ENCODE measurements at regions not wholly inside any gene's neighbourhood (a gene's known extent, or its start where the extent isn't known, plus 50 kb on each side); places are given as distances from the start of the nearest gene placed in this dataset.

DNA sequence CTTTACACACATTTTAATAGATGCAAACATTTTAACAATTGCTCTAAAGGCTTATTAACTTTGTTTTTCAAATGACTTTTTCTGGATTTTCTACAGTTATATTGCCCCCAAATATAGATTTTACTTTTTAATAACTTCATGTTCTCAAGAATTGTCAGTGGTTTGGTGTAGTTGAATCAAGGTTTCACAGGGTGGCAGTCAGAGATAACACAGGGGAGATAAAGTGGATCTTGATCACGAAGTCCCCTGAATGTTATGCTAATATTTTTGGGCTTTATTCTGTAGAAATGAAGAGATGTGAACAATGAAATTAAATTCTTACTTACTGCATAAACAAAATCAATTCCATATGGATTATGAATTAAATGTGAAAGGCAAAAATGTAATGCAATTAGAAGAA is 248.1 kb downstream of the AEBP2 start:
- Histone ChIP-seq H3K27ac (no peak overlapping the region), H3K27me3 (no peaks in the 10 kb centered on the region), H3K4me3 (no peak overlapping the region), H3K9me3 (peaks cover 0 to 3% (median 0%) of the 10 kb centered on the region in 12 donors), H3K4me1 (peaks cover 0 to 5% (median 0%) of the 10 kb centered on the region in 12 donors), H3K36me3 (no peaks in the 10 kb centered on the region)
- DNase-seq (no peak), ATAC-seq (no peak)
- WGBS, 4 donors: 71 to 83% (median 78%) methylated on average over 1 of the region's 1 CpG
- intact Hi-C loops (cut with DNase I): no loop called here
- no peak for TF ChIP-seq POLR2A (IDR thresholded peaks at IDR 0.05)

DNA sequence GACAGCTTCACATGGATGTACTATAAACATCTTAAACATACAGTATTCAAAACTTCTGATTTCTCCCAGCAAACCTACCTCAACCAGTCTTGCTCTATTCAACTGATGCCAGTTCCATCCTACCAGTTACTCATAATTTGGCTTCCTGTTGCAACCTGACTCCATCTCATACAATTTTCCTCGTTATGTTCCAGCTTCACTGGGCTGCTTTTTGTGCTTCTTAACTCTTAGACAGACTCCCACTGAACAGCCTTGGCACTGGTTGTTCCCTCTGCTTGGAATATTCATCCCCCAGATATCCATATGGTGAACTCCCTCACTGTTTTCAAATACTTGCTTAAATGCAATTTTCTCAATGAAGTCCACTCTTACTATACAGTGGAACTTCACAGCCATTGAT is 249.2 kb downstream of the AEBP2 start:
- H3K9me3 ChIP-seq: peaks cover 0 to 3% (median 0%) of the 10 kb centered on the region in 12 donors
- no peak overlapping the region for H3K27ac ChIP-seq
- no peaks in the 10 kb centered on the region for H3K36me3 ChIP-seq
- H3K4me3 ChIP-seq: no peak overlapping the region
- intact Hi-C loops (cut with DNase I): no loop called here
- peaks cover 0 to 7% (median 0%) of the 10 kb centered on the region in 12 donors for H3K4me1 ChIP-seq
- ATAC-seq (no peak), DNase-seq (no peak)
- WGBS, 4 donors: 76 to 89% (median 85%) methylated on average over 1 of the region's 1 CpG
- H3K27me3 ChIP-seq: no peaks in the 10 kb centered on the region
- no peak for TF ChIP-seq POLR2A (IDR thresholded peaks at IDR 0.05)
- TF ChIP-seq, protein P1, sequence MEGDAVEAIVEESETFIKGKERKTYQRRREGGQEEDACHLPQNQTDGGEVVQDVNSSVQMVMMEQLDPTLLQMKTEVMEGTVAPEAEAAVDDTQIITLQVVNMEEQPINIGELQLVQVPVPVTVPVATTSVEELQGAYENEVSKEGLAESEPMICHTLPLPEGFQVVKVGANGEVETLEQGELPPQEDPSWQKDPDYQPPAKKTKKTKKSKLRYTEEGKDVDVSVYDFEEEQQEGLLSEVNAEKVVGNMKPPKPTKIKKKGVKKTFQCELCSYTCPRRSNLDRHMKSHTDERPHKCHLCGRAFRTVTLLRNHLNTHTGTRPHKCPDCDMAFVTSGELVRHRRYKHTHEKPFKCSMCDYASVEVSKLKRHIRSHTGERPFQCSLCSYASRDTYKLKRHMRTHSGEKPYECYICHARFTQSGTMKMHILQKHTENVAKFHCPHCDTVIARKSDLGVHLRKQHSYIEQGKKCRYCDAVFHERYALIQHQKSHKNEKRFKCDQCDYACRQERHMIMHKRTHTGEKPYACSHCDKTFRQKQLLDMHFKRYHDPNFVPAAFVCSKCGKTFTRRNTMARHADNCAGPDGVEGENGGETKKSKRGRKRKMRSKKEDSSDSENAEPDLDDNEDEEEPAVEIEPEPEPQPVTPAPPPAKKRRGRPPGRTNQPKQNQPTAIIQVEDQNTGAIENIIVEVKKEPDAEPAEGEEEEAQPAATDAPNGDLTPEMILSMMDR (IDR thresholded peaks at IDR 0.05): no peak

DNA sequence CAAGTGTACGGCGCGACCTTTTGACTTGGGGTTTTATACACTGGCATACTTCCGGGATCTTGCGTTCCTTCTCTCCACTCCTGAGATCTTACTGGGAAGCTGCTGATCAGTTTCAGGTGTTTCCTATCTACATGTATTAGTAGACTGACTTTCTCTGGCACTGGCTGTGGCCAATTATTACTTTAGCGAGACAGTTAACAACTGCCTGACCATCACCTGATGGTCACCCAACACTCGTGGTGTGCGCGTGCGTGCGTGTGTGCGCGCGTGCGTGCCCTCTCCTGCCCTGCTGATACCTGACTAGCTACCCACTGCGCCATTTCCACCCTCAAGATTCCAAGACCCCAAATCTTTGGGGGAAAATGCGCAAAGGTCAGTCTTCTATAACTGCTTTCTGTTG is 249.9 kb downstream of the AEBP2 start:
- 89 to 95% (median 90%) methylated on average over 17 of the region's 17 CpGs for WGBS, 4 donors
- intact Hi-C loops (cut with DNase I): no loop called here
- Histone ChIP-seq H3K4me3 (no peak overlapping the region), H3K27me3 (no peaks in the 10 kb centered on the region), H3K4me1 (peaks cover 0 to 7% (median 0%) of the 10 kb centered on the region in 12 donors), H3K36me3 (no peaks in the 10 kb centered on the region), H3K27ac (no peak overlapping the region), H3K9me3 (peaks cover 0 to 3% (median 0%) of the 10 kb centered on the region in 12 donors)
- TF ChIP-seq, protein P1 (IDR thresholded peaks at IDR 0.05): no peak
- ATAC-seq (no peak), DNase-seq (peak in 1 of 5 donors; percentile 36)

DNA sequence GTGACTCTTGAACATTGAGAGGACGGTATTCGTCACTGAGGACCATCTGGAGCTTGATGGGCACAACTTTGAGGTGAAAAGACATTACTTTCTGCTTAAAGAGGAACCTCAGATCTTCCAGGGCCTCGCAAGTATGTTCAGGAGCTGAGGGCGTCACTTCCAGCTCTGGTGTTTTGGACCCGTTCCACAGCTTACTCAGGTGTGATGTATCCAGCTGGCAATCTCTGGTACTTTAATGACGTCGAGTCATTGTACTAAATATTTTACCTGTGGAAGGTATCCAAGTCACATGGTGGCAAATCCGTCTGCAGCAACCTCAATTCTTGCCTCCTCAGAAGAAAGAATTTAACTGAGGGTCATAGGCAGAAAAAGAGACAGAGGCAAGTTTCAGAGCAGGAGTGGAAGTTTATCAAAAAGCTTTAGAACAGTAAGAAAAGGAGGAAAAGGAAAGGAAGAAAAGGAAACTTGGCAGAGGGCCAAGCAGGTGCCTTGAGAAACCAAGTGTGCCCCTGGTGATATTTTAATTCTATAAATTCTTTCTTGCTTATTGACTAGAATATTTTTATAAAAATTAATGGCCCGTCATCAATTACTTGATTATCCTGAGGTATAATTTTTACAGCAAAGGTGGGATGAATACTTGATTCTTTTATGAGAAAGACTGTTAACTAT is 250.6 kb downstream of the AEBP2 start:
- intact Hi-C loops (cut with DNase I): no loop called here
- no peaks in the 10 kb centered on the region for H3K36me3 ChIP-seq
- H3K27ac ChIP-seq: no peak overlapping the region
- ATAC-seq (no peak), DNase-seq (no peak)
- WGBS, 4 donors: 86 to 89% (median 88%) methylated on average over 9 of the region's 9 CpGs
- TF ChIP-seq, protein P1 (IDR thresholded peaks at IDR 0.05): no peak
- no peak for TF ChIP-seq POLR2A (IDR thresholded peaks at IDR 0.05)
- H3K27me3 ChIP-seq: no peaks in the 10 kb centered on the region
- peaks cover 0 to 3% (median 0%) of the 10 kb centered on the region in 12 donors for H3K9me3 ChIP-seq
- peaks cover 0 to 7% (median 0%) of the 10 kb centered on the region in 12 donors for H3K4me1 ChIP-seq
- no peak overlapping the region for H3K4me3 ChIP-seq

DNA sequence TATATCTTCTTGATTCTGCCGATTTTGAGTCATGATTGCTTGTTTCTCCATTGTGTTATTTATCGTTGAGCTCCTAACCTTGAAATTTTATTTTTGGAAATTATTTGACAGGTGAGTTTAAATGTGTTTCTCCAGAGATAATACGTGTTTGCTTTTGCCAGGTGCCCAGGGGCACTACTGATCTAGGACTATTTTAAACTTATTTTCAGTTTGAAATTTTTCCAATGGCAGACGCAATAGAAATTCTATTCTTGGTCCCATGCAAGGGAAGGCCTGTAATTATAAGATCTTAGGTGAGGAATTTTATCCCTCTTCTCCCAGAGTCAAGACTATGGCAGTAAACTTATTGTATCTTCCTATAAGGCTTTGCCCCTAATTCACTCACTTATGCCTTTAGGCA is 252.8 kb downstream of the AEBP2 start:
- DNase-seq (no peak), ATAC-seq (peak; percentile 36 to 71 (median 57))
- peak overlapping the region in 1 of 12 donors; percentile 55 for H3K27ac ChIP-seq
- TF ChIP-seq, protein P1 (IDR thresholded peaks at IDR 0.05): no peak
- TF ChIP-seq POLR2A (IDR thresholded peaks at IDR 0.05): no peak
- intact Hi-C loops (cut with DNase I): no loop called here
- WGBS, 4 donors: 28 to 75% (median 53%) methylated on average over 4 of the region's 4 CpGs
- H3K36me3 ChIP-seq: no peaks in the 10 kb centered on the region
- H3K4me3 ChIP-seq: peak overlapping the region in 1 of 12 donors; percentile 7
- H3K4me1 ChIP-seq: peaks cover 0 to 7% (median 0%) of the 10 kb centered on the region in 12 donors
- H3K27me3 ChIP-seq: no peaks in the 10 kb centered on the region
- peaks cover 0 to 3% (median 0%) of the 10 kb centered on the region in 12 donors for H3K9me3 ChIP-seq

All from heart left ventricle (tissue), 16 donors.